ENCODE measurements at regions not wholly inside any gene's neighbourhood (a gene's known extent, or its start where the extent isn't known, plus 50 kb on each side); places are given as distances from the start of the nearest gene placed in this dataset.
"Not testable (repeated sequence)": the region's sequence is repeated elsewhere in the genome, so short reads cannot be mapped to it uniquely, and the experiment has no call there.

DNA sequence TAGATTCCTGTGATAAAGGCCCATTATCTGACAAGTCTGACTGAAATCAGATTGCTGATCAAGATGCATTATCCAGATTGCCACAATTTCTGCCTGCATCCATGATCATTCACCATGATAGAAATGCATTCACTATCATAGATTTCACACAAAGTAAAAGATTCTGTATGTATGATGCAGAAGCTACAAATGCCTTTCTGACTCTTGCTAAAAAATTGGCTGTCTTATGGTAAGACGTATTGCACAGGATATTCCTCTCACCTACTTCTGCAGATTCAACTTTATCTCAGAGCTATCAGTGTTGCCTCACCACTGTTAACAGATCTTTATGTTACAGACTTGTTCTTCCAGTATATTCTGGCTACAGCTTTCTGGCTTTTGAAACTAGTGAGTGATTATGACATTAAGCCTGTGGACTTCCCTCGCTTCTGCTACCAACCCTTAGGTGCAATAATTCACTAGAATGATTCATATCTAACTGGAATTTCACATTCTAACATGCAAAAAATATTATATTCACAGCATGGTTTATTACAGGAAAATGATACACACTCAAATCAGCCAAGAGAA, 955.3 kb downstream of the EPHA3 start:
- no peaks in the 10 kb centered on the region for H3K9me3 ChIP-seq (ENCODE audit: control insufficient read depth in 5 of 5, low read length in 5 of 5)
- H3K9ac ChIP-seq (ENCODE audit: low read length in 5 of 5), result no peak overlapping the region
- H3K4me3 ChIP-seq (ENCODE audit: low read depth in 1 of 5, low read length in 5 of 5), result no peak overlapping the region
- H3K36me3 ChIP-seq (ENCODE audit: control insufficient read depth in 5 of 5, insufficient read depth in 5 of 5, low read length in 5 of 5), result no peaks in the 10 kb centered on the region
- H3K4me1 ChIP-seq (ENCODE audit: control insufficient read depth in 5 of 5, insufficient read depth in 5 of 5, low read length in 5 of 5), result no peaks in the 10 kb centered on the region
- H3K27ac ChIP-seq (ENCODE audit: low read depth, low read length), result no peak overlapping the region
- H3K27me3 ChIP-seq (ENCODE audit: control insufficient read depth in 5 of 5, insufficient read depth in 4 of 5, low read length in 5 of 5), result no peaks in the 10 kb centered on the region

DNA sequence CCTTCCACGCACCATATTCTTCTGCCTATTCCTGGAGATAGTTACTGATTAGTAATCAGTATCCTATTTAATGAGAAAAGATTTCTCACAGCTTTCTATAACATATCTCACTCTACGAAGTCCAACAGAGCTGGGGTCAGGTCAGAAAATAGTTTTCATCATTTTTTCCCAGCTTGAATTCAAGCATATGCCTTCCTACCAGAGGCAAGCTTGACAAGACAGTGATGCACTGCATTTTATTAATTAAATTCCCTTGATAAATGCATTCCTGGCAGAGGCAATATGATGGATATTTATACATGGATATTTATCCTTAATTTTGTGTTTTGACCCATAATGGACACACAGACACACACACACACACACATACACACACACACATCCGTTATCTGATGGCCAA, 961.4 kb downstream of the EPHA3 start:
- no peaks in the 10 kb centered on the region for H3K36me3 ChIP-seq (ENCODE audit: control insufficient read depth in 5 of 5, insufficient read depth in 5 of 5, low read length in 5 of 5)

DNA sequence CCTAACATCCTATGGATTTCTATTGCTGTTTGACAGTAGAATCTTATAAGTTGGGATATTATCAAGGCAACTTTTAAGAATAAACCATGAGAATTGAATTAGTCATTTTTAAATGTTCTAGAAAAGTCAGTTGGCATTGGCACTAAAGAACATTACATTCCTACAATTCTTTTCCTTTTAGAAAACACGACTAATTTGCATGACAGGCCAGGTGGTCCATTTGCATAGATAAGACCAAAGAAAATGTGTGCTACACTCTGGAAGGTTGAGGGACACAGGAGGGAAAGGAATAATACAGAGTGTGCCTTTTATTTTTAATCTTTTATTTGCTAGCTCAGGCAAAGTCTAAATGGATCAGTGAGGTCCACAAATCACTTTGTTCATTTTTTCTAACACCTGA, 962.3 kb downstream of the EPHA3 start:
- no peaks in the 10 kb centered on the region for H3K9me3 ChIP-seq (ENCODE audit: control insufficient read depth in 5 of 5, low read length in 5 of 5)

More for the DNA sequence above, 961.4 kb downstream of the EPHA3 start:
- H3K4me1 ChIP-seq (ENCODE audit: control insufficient read depth in 5 of 5, insufficient read depth in 5 of 5, low read length in 5 of 5), result no peaks in the 10 kb centered on the region
- no peak overlapping the region for H3K9ac ChIP-seq (ENCODE audit: low read length in 5 of 5)
- H3K9me3 ChIP-seq (ENCODE audit: control insufficient read depth in 5 of 5, low read length in 5 of 5), result no peaks in the 10 kb centered on the region
- H3K27me3 ChIP-seq (ENCODE audit: control insufficient read depth in 5 of 5, insufficient read depth in 4 of 5, low read length in 5 of 5), result no peaks in the 10 kb centered on the region
- H3K4me3 ChIP-seq (ENCODE audit: low read depth in 1 of 5, low read length in 5 of 5), result no peak overlapping the region
- H3K27ac ChIP-seq (ENCODE audit: low read depth, low read length), result no peak overlapping the region

DNA sequence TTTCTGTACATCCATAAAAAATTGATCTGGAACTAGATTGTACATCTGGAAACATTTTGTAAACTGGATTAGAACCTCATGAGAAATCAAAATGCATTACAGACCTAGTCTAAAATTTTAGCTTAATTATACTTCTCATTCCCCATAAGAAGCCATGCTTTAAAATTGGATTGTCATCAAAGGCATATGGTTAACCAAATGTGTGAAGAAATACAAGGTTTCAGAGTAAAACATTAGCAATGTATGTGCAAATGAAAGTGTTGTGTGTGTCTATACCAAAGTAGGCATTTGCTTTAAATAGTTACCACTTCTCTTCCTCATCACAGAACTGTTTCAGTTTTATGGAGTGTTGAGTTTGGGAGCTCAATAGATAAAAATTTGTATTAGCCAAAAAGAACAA, 968.7 kb downstream of the EPHA3 start:
- Histone ChIP-seq H3K36me3 (ENCODE audit: control insufficient read depth in 5 of 5, insufficient read depth in 5 of 5, low read length in 5 of 5) (no peaks in the 10 kb centered on the region), H3K4me1 (ENCODE audit: control insufficient read depth in 5 of 5, insufficient read depth in 5 of 5, low read length in 5 of 5) (no peaks in the 10 kb centered on the region), H3K27me3 (ENCODE audit: control insufficient read depth in 5 of 5, insufficient read depth in 4 of 5, low read length in 5 of 5) (no peaks in the 10 kb centered on the region), H3K4me3 (ENCODE audit: low read depth in 1 of 5, low read length in 5 of 5) (no peak overlapping the region), H3K27ac (ENCODE audit: low read depth, low read length) (no peak overlapping the region), H3K9ac (ENCODE audit: low read length in 5 of 5) (no peak overlapping the region), H3K9me3 (ENCODE audit: control insufficient read depth in 5 of 5, low read length in 5 of 5) (no peaks in the 10 kb centered on the region)

More for the DNA sequence above, 962.3 kb downstream of the EPHA3 start:
- no peaks in the 10 kb centered on the region for H3K36me3 ChIP-seq (ENCODE audit: control insufficient read depth in 5 of 5, insufficient read depth in 5 of 5, low read length in 5 of 5)
- no peak overlapping the region for H3K4me3 ChIP-seq (ENCODE audit: low read depth in 1 of 5, low read length in 5 of 5)
- H3K9ac ChIP-seq (ENCODE audit: low read length in 5 of 5), result no peak overlapping the region
- H3K4me1 ChIP-seq (ENCODE audit: control insufficient read depth in 5 of 5, insufficient read depth in 5 of 5, low read length in 5 of 5), result no peaks in the 10 kb centered on the region
- H3K27me3 ChIP-seq (ENCODE audit: control insufficient read depth in 5 of 5, insufficient read depth in 4 of 5, low read length in 5 of 5), result no peaks in the 10 kb centered on the region
- no peak overlapping the region for H3K27ac ChIP-seq (ENCODE audit: low read depth, low read length)

DNA sequence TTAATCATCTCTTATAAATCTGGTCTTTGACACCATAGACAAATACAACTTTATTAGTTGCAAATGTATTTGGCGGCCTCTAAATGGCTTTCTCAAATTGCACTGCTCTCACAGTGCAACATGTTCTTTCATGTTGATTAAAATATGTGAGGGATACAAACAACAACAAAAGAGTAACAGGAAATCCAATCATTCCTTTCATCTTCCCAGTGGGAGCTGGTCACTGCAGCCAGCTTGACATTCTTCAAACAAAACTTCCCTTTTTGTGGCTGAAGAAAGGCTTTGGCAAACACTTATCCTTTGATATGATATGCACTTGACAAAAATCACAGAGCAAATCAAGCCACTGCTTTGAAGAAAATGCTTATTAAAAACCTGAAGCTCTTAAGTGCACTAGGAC, 973.6 kb downstream of the EPHA3 start:
- Histone ChIP-seq H3K27me3 (ENCODE audit: control insufficient read depth in 5 of 5, insufficient read depth in 4 of 5, low read length in 5 of 5) (no peaks in the 10 kb centered on the region), H3K27ac (ENCODE audit: low read depth, low read length) (no peak overlapping the region), H3K36me3 (ENCODE audit: control insufficient read depth in 5 of 5, insufficient read depth in 5 of 5, low read length in 5 of 5) (no peaks in the 10 kb centered on the region), H3K9me3 (ENCODE audit: control insufficient read depth in 5 of 5, low read length in 5 of 5) (no peaks in the 10 kb centered on the region), H3K4me3 (ENCODE audit: low read depth in 1 of 5, low read length in 5 of 5) (no peak overlapping the region), H3K4me1 (ENCODE audit: control insufficient read depth in 5 of 5, insufficient read depth in 5 of 5, low read length in 5 of 5) (no peaks in the 10 kb centered on the region), H3K9ac (ENCODE audit: low read length in 5 of 5) (no peak overlapping the region)

DNA sequence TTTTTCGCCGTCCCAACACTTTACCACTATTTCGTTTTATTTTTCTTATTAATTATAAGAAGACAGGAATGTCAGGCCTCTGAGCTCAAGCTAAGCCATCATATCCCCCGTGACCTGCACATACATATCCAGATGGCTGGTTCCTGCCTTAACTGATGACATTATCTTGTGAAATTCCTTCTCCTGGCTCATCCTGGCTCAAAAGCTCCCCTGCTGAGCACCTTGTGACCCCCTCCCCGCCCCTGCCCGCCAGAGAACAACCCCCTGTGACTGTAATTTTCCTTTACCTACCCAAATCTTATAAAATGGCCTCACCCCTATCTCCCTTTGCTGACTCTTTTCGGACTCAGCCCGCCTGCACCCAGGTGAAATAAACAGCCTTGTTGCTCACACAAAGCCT, 978.9 kb downstream of the EPHA3 start:
- not testable (repeated sequence) for H3K9me3 ChIP-seq (ENCODE audit: control insufficient read depth in 5 of 5, low read length in 5 of 5); H3K27ac ChIP-seq (ENCODE audit: low read depth, low read length); H3K27me3 ChIP-seq (ENCODE audit: control insufficient read depth in 5 of 5, insufficient read depth in 4 of 5, low read length in 5 of 5); H3K36me3 ChIP-seq (ENCODE audit: control insufficient read depth in 5 of 5, insufficient read depth in 5 of 5, low read length in 5 of 5); H3K9ac ChIP-seq (ENCODE audit: low read length in 5 of 5); H3K4me3 ChIP-seq (ENCODE audit: low read depth in 1 of 5, low read length in 5 of 5); H3K4me1 ChIP-seq (ENCODE audit: control insufficient read depth in 5 of 5, insufficient read depth in 5 of 5, low read length in 5 of 5)

DNA sequence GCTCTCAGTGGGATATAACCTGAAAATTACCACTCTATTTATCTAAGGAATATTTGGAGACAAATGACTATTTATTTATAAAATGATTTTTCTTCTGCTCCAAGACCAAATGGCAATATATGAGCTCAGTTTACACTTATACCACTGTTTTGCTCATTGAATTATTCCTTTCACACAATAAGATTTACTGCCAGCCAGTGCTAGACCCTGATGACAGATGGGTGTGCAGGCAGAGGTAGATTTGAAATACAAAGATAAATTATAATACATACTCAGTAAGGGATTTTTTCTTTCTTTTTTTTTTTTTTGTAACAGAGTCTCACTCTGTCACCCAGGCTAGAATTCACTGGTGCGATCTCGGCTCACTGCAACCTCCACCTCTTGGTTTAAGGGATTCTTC, 980.3 kb downstream of the EPHA3 start:
- H3K27ac ChIP-seq (ENCODE audit: low read depth, low read length), result no peak overlapping the region
- H3K9ac ChIP-seq (ENCODE audit: low read length in 5 of 5), result no peak overlapping the region
- H3K27me3 ChIP-seq (ENCODE audit: control insufficient read depth in 5 of 5, insufficient read depth in 4 of 5, low read length in 5 of 5), result no peaks in the 10 kb centered on the region
- no peaks in the 10 kb centered on the region for H3K36me3 ChIP-seq (ENCODE audit: control insufficient read depth in 5 of 5, insufficient read depth in 5 of 5, low read length in 5 of 5)
- H3K9me3 ChIP-seq (ENCODE audit: control insufficient read depth in 5 of 5, low read length in 5 of 5), result no peaks in the 10 kb centered on the region
- no peak overlapping the region for H3K4me3 ChIP-seq (ENCODE audit: low read depth in 1 of 5, low read length in 5 of 5)
- H3K4me1 ChIP-seq (ENCODE audit: control insufficient read depth in 5 of 5, insufficient read depth in 5 of 5, low read length in 5 of 5), result peaks cover 0 to 3% (median 0%) of the 10 kb centered on the region in 5 donors

DNA sequence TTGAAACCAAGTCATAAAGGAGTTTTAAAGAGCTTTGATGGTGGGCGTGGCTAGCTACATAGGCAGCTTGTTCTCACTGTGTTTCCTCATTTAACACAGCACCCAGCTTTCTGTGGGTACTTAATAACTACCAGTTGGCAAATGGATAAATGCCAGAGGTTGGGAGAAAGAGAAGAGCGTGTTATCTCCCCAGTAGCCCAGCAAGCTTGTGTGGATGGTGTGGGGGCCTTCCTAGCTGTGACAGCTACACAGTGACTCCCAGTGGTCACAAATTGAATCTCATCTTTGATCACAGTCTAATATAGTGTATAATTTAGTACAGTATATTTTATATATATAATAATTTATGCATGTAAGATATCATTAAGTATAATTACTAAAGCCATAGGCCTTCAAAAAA, 984.1 kb downstream of the EPHA3 start:
- Histone ChIP-seq H3K9me3 (ENCODE audit: control insufficient read depth in 5 of 5, low read length in 5 of 5) (no peaks in the 10 kb centered on the region), H3K27me3 (ENCODE audit: control insufficient read depth in 5 of 5, insufficient read depth in 4 of 5, low read length in 5 of 5) (no peaks in the 10 kb centered on the region), H3K36me3 (ENCODE audit: control insufficient read depth in 5 of 5, insufficient read depth in 5 of 5, low read length in 5 of 5) (no peaks in the 10 kb centered on the region), H3K9ac (ENCODE audit: low read length in 5 of 5) (no peak overlapping the region), H3K27ac (ENCODE audit: low read depth, low read length) (no peak overlapping the region), H3K4me1 (ENCODE audit: control insufficient read depth in 5 of 5, insufficient read depth in 5 of 5, low read length in 5 of 5) (peaks cover 0 to 3% (median 0%) of the 10 kb centered on the region in 5 donors), H3K4me3 (ENCODE audit: low read depth in 1 of 5, low read length in 5 of 5) (no peak overlapping the region)

DNA sequence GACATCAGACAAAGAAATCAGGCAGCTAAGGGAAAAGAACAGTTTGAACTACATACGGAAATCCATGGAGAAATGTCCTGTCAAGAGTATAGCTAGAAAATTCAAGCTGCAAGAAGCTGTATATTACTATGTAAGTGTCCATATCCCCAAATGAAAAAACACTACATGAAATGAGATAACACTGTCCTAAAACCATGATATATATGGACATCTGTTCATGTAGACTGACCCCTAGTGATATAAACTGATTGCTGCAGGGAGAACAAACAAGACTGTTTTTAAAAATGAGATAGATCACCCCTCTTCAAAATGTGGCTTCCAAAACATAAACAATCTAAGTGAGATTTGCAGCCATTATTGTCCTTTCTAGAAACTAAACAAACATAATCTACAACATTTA, 985.6 kb downstream of the EPHA3 start:
- H3K27ac ChIP-seq (ENCODE audit: low read depth, low read length), result no peak overlapping the region
- H3K9me3 ChIP-seq (ENCODE audit: control insufficient read depth in 5 of 5, low read length in 5 of 5), result no peaks in the 10 kb centered on the region
- H3K4me3 ChIP-seq (ENCODE audit: low read depth in 1 of 5, low read length in 5 of 5), result no peak overlapping the region
- H3K36me3 ChIP-seq (ENCODE audit: control insufficient read depth in 5 of 5, insufficient read depth in 5 of 5, low read length in 5 of 5), result no peaks in the 10 kb centered on the region
- no peak overlapping the region for H3K9ac ChIP-seq (ENCODE audit: low read length in 5 of 5)
- H3K27me3 ChIP-seq (ENCODE audit: control insufficient read depth in 5 of 5, insufficient read depth in 4 of 5, low read length in 5 of 5), result no peaks in the 10 kb centered on the region
- peaks cover 0 to 3% (median 0%) of the 10 kb centered on the region in 5 donors for H3K4me1 ChIP-seq (ENCODE audit: control insufficient read depth in 5 of 5, insufficient read depth in 5 of 5, low read length in 5 of 5)

DNA sequence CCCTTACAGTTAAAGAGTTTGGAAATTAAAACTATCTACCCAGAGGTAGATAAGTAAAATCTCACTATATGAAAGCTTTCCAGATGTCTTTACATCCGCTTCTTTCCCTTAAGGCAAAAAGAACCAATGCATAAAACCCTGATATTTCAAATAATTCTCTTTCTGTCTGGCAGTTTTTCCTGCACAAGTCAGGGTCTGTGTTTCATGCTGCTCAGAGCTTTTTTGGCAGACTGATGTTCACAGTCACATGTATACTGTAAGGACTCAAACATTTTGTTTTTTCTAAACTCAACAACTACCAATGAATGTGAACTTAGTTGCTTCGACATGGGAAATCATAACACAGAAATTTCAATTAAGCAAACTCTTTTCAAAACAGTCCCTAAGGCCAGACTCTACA, 988.4 kb downstream of the EPHA3 start:
- Histone ChIP-seq H3K36me3 (ENCODE audit: control insufficient read depth in 5 of 5, insufficient read depth in 5 of 5, low read length in 5 of 5) (no peaks in the 10 kb centered on the region), H3K9me3 (ENCODE audit: control insufficient read depth in 5 of 5, low read length in 5 of 5) (no peaks in the 10 kb centered on the region), H3K4me1 (ENCODE audit: control insufficient read depth in 5 of 5, insufficient read depth in 5 of 5, low read length in 5 of 5) (peaks cover 0 to 3% (median 0%) of the 10 kb centered on the region in 5 donors)

DNA sequence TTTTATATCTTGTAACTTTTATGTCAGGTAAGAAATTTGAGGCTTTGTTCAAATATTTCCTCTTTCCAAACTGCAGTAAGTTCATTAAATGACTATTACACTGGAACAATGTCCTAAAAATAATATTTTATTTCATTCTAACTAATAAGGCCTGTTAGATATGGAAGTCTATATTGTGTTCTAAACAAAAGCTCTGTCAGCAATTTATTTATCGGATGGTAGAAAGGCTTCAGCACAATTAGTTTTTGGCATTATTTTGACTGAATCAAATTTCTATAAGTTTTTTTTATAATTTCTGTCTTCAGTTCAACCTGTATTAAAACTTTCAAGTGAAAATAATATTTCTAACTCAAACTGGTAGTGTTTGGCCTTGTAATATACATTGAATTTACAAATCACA, 992.1 kb downstream of the EPHA3 start:
- Histone ChIP-seq H3K9me3 (ENCODE audit: control insufficient read depth in 5 of 5, low read length in 5 of 5) (no peaks in the 10 kb centered on the region), H3K4me1 (ENCODE audit: control insufficient read depth in 5 of 5, insufficient read depth in 5 of 5, low read length in 5 of 5) (no peaks in the 10 kb centered on the region), H3K27ac (ENCODE audit: low read depth, low read length) (no peak overlapping the region), H3K4me3 (ENCODE audit: low read depth in 1 of 5, low read length in 5 of 5) (no peak overlapping the region), H3K36me3 (ENCODE audit: control insufficient read depth in 5 of 5, insufficient read depth in 5 of 5, low read length in 5 of 5) (no peaks in the 10 kb centered on the region), H3K27me3 (ENCODE audit: control insufficient read depth in 5 of 5, insufficient read depth in 4 of 5, low read length in 5 of 5) (no peaks in the 10 kb centered on the region), H3K9ac (ENCODE audit: low read length in 5 of 5) (no peak overlapping the region)

More for the DNA sequence above, 988.4 kb downstream of the EPHA3 start:
- Histone ChIP-seq H3K27ac (ENCODE audit: low read depth, low read length) (no peak overlapping the region), H3K9ac (ENCODE audit: low read length in 5 of 5) (no peak overlapping the region), H3K4me3 (ENCODE audit: low read depth in 1 of 5, low read length in 5 of 5) (no peak overlapping the region), H3K27me3 (ENCODE audit: control insufficient read depth in 5 of 5, insufficient read depth in 4 of 5, low read length in 5 of 5) (no peaks in the 10 kb centered on the region)
